SK-N-SH (cell line): ENCODE measurements at regions not wholly inside any gene's neighbourhood (a gene's known extent, or its start where the extent isn't known, plus 50 kb on each side); places are given as distances from the start of the nearest gene placed in this dataset.

Source experiments
- CTCF ChIA-PET: fragments of 300-600, 350-600 bp; formaldehyde crosslinking; extraction: SDS; loops from one replicate; lab custom pipeline; 2021; lab: Yijun Ruan, JAX
- POLR2A ChIA-PET: fragments of 350-600 bp; sonication (Branson Sonifier 250); formaldehyde crosslinking; extraction: SDS; loops from one replicate; lab custom pipeline; 2020; ENCODE audit warnings: antibody characterized with exemption, inconsistent platforms; lab: Yijun Ruan, JAX
- DNase-seq: peaks from one replicate; pipeline ENCODE4 v3.0.0; 2012
- H2AFZ ChIP-seq: fragments of 200-600 bp; sonication (generic); 2 replicates; pipeline ENCODE4 v1.8.1; 2016; ENCODE audit warnings: antibody characterized with exemption, mild to moderate bottlenecking, low read depth
- H3F3A ChIP-seq: fragments of 200-600 bp; sonication (generic); replicated peaks from 2 replicates; pipeline ENCODE3; 2016; ENCODE audit warnings: antibody characterized with exemption, mild to moderate bottlenecking; ENCODE audit not compliant: insufficient read depth
- H3K27ac ChIP-seq, 2 experiments: fragments of 200-500 bp in 1 of 2; fragments of 200-600 bp in 1 of 2; sonication (Bioruptor generic) in 1 of 2; sonication (generic), shearing (Covaris generic) in 1 of 2; 2 replicates each; pipeline versions ENCODE4 v1.5.1 to v1.6.1; 2014 to 2016; ENCODE audit warnings: low read depth in 2 of 2, inconsistent platforms in 1 of 2, low read length in 1 of 2, mild to moderate bottlenecking in 1 of 2, mixed read lengths in 1 of 2
- H3K27me3 ChIP-seq: fragments of 200-600 bp; sonication (generic), shearing (Covaris generic); 2 replicates; pipeline ENCODE4 v1.6.1; 2016; ENCODE audit warnings: mixed run types; ENCODE audit not compliant: insufficient read depth
- H3K36me3 ChIP-seq, 2 experiments: fragments of 200-500 bp in 1 of 2; fragments of 200-600 bp in 1 of 2; sonication (Bioruptor generic) in 1 of 2; sonication (generic) in 1 of 2; replicated peaks in 1 of 2; 2 replicates each; pipeline versions ENCODE3 to v1.5.1; 2014 to 2016; ENCODE audit warnings: low read length in 1 of 2, mild to moderate bottlenecking in 1 of 2; ENCODE audit not compliant: insufficient read depth in 2 of 2, control insufficient read depth in 1 of 2
- H3K4me1 ChIP-seq, 2 experiments: fragments of 200-500 bp in 1 of 2; fragments of 200-600 bp in 1 of 2; sonication (Bioruptor generic) in 1 of 2; sonication (generic), shearing (Covaris generic) in 1 of 2; 2 replicates each; pipeline versions ENCODE4 v1.5.1 to v1.6.1; 2014 to 2016; ENCODE audit warnings: low read depth in 1 of 2, low read length in 1 of 2, mixed run types in 1 of 2; ENCODE audit not compliant: insufficient read depth in 2 of 2, control insufficient read depth in 1 of 2
- H3K4me2 ChIP-seq: fragments of 200-600 bp; sonication (generic), shearing (Covaris generic); 2 replicates; pipeline ENCODE4 v1.6.1; 2017; ENCODE audit warnings: mixed run types
- H3K4me3 ChIP-seq, 2 experiments: fragments of 200-500 bp in 1 of 2; fragments of 200-600 bp in 1 of 2; sonication (Bioruptor generic) in 1 of 2; sonication (generic), shearing (Covaris generic) in 1 of 2; 2 replicates each; pipeline versions ENCODE4 v1.5.1 to v1.8.1; 2014 to 2016; ENCODE audit warnings: low read depth in 2 of 2, inconsistent platforms in 1 of 2, low read length in 1 of 2, mild to moderate bottlenecking in 1 of 2, mixed read lengths in 1 of 2, moderate library complexity in 1 of 2
- H3K79me2 ChIP-seq: fragments of 200-600 bp; sonication (generic); 2 replicates; pipeline ENCODE4 v1.8.1; 2017; ENCODE audit warnings: mild to moderate bottlenecking; ENCODE audit not compliant: insufficient read depth
- H3K9ac ChIP-seq: fragments of 200-600 bp; sonication (generic); 2 replicates; pipeline ENCODE4 v1.6.1; 2017; ENCODE audit warnings: mixed run types
- H3K9me2 ChIP-seq: fragments of 200-600 bp; sonication (generic); 2 replicates; pipeline ENCODE4 v1.6.1; 2017; ENCODE audit warnings: mixed run types
- H3K9me3 ChIP-seq: fragments of 200-600 bp; sonication (generic); 2 replicates; pipeline ENCODE4 v1.6.1; 2017; ENCODE audit warnings: mixed run types, mild to moderate bottlenecking, moderate library complexity
- H4K20me1 ChIP-seq: fragments of 200-600 bp; sonication (generic); 2 replicates; pipeline ENCODE4 v1.6.1; 2017; ENCODE audit warnings: mild to moderate bottlenecking, mixed run types; ENCODE audit not compliant: insufficient read depth
- EP300 ChIP-seq, 2 experiments: IDR thresholded peaks; 2 replicates each; pipeline versions ENCODE4 v1.4.0 to v1.6.1; 2012; ENCODE audit warnings: borderline replicate concordance in 1 of 2, low read depth in 1 of 2, low read length in 1 of 2
- EZH2phosphoT487 ChIP-seq: fragments of 200-600 bp; sonication (generic); IDR thresholded peaks from 2 replicates; pipeline ENCODE4 v1.6.1; 2017; ENCODE audit warnings: low read depth, mixed run types, mild to moderate bottlenecking, antibody characterized with exemption, moderate library complexity, borderline replicate concordance
- IRF3 ChIP-seq: fragments of 150-350 bp; IDR thresholded peaks from 2 replicates; pipeline ENCODE4 v1.6.1; 2016; ENCODE audit warnings: mild to moderate bottlenecking, low read depth, low read length
- MXI1 ChIP-seq: IDR thresholded peaks from 2 replicates; pipeline ENCODE4 v1.6.1; 2012; ENCODE audit warnings: mild to moderate bottlenecking, low read depth, low read length, improper control_type of control experiment
- PBX3 ChIP-seq: IDR thresholded peaks from 2 replicates; pipeline ENCODE4; 2012
- RAD21 ChIP-seq: IDR thresholded peaks from 2 replicates; pipeline ENCODE4 v1.6.1; 2012; ENCODE audit warnings: mild to moderate bottlenecking, low read length
- REST ChIP-seq: IDR thresholded peaks from 2 replicates; pipeline ENCODE4 v1.6.1; 2012; ENCODE audit warnings: mild to moderate bottlenecking, low read depth, low read length, moderate library complexity
- RXRA ChIP-seq: IDR thresholded peaks from 2 replicates; pipeline ENCODE4 v1.4.0; 2012; ENCODE audit warnings: low read depth, mild to moderate bottlenecking, borderline replicate concordance
- SMC3 ChIP-seq: IDR thresholded peaks from 2 replicates; pipeline ENCODE4 v1.6.1; 2012; ENCODE audit warnings: low read depth, low read length, improper control_type of control experiment
- TCF12 ChIP-seq: IDR thresholded peaks from 2 replicates; pipeline ENCODE4 v1.4.0; 2012
- USF2 ChIP-seq: fragments of 150-350 bp; IDR thresholded peaks from 2 replicates; pipeline ENCODE4 v1.6.1; 2017; ENCODE audit warnings: antibody characterized with exemption, low read length, low read depth, borderline replicate concordance
- YY1 ChIP-seq: IDR thresholded peaks from 2 replicates; pipeline ENCODE4 v1.4.0; 2012; ENCODE audit warnings: low read depth, mild to moderate bottlenecking
- WGBS: methylation state at CpG from one replicate; pipeline ENCODE4 v1.1.6; 2017; ENCODE audit warnings: low lambda C conversion rate; 5-methylcytosine and 5-hydroxymethylcytosine counted together

GRCh38 chr22:27083610-27084009 lies 426.2 kb downstream of the MIAT start:
- H3K9me3 ChIP-seq, result no peaks in the 10 kb centered on the region
- H2AFZ ChIP-seq, result no peak overlapping the region
- H3K36me3 ChIP-seq, result no peaks in the 10 kb centered on the region
- no peaks in the 10 kb centered on the region for H4K20me1 ChIP-seq
- H3K9me2 ChIP-seq, result no peaks in the 10 kb centered on the region
- POLR2A ChIA-PET, result no interaction called here
- no peak overlapping the region for H3K4me3 ChIP-seq
- H3K79me2 ChIP-seq, result no peaks in the 10 kb centered on the region
- H3K4me1 ChIP-seq, result peaks cover 0 to 3% of the 10 kb centered on the region in 2 experiments; a peak in 1 of 4 replicates
- H3K27me3 ChIP-seq, result no peaks in the 10 kb centered on the region; the same call in 1 of the 2 replicates
- no peaks in the 10 kb centered on the region for H3F3A ChIP-seq
- DNase-seq, result no peak
- CTCF ChIA-PET, result no interaction called here
- WGBS, result 59% methylated on average over 4 of the region's 4 CpGs
- H3K27ac ChIP-seq, result no peak overlapping the region
- no peak overlapping the region for H3K9ac ChIP-seq
- TF ChIP-seq MXI1 (no peak), USF2 (no peak), TCF12 (no peak), EZH2phosphoT487 (no peak), EP300 (IDR thresholded peaks at IDR 0.05; ENCODE audit: borderline replicate concordance in 1 of 2, low read depth in 1 of 2, low read length in 1 of 2) (no peak), PBX3 (no peak), IRF3 (no peak), RAD21 (no peak)
- no peak overlapping the region for H3K4me2 ChIP-seq

- H3K9me3 ChIP-seq, result no peaks in the 10 kb centered on the region
- H3K9ac ChIP-seq, result no peak overlapping the region
- no peaks in the 10 kb centered on the region for H3K79me2 ChIP-seq
- H2AFZ ChIP-seq, result no peak overlapping the region
- no peak overlapping the region for H3K4me2 ChIP-seq
- no peaks in the 10 kb centered on the region for H3F3A ChIP-seq
- no peaks in the 10 kb centered on the region for H4K20me1 ChIP-seq
- H3K9me2 ChIP-seq, result no peaks in the 10 kb centered on the region
- H3K4me3 ChIP-seq, result no peak overlapping the region
- CTCF ChIA-PET, result interaction anchor here (0.9 kb wide), 1 partner anchor 19 kb away, joined by 3 read pairs; no protein-coding TSS in a partner anchor
- no peak for DNase-seq
- H3K27me3 ChIP-seq, result no peaks in the 10 kb centered on the region; the same call in 1 of the 2 replicates
- TF ChIP-seq REST (no peak), SMC3 (no peak), MXI1 (no peak), EP300 (IDR thresholded peaks at IDR 0.05; ENCODE audit: borderline replicate concordance in 1 of 2, low read depth in 1 of 2, low read length in 1 of 2) (no peak), RAD21 (no peak), TCF12 (no peak), RXRA (no peak), YY1 (no peak)
- WGBS, result 17% methylated on average over 1 of the region's 1 CpG
- H3K36me3 ChIP-seq, result no peaks in the 10 kb centered on the region
- H3K4me1 ChIP-seq, result peaks cover 0 to 6% of the 10 kb centered on the region in 2 experiments; a peak in 1 of 4 replicates
- H3K27ac ChIP-seq, result no peak overlapping the region
- POLR2A ChIA-PET, result no interaction called here
Observed at GRCh38 chr22:27084130-27084529, 426.7 kb downstream of the MIAT start.
